ENCODE measurements at regions not wholly inside any gene's neighbourhood (a gene's known extent, or its start where the extent isn't known, plus 50 kb on each side); places are given as distances from the start of the nearest gene placed in this dataset.
"Not testable (repeated sequence)": the region's sequence is repeated elsewhere in the genome, so short reads cannot be mapped to it uniquely, and the experiment has no call there.

- Mint-ChIP-seq H3K9me3 (peaks cover 5% of the 10 kb centered on the region), H3K27ac (peak overlapping the region; percentile 14), H3K36me3 (no peaks in the 10 kb centered on the region), H3K4me1 (peaks cover 22% of the 10 kb centered on the region), H3K27me3 (ENCODE audit: low read depth) (no peaks in the 10 kb centered on the region), H3K4me3 (no peak overlapping the region)
- no peak for DNase-seq (ENCODE audit: low spot score in 2 of 2, unreplicated experiment in 2 of 2)
- TF ChIP-seq CTCF (IDR thresholded peaks at IDR 0.05; ENCODE audit: unreplicated experiment): no peak
Observed at GRCh38 chr4:156517546-156517945, 454.1 kb downstream of the PDGFC start.

- no peaks in the 10 kb centered on the region for H3K36me3 Mint-ChIP-seq
- no peaks in the 10 kb centered on the region for H3K27me3 Mint-ChIP-seq (ENCODE audit: low read depth)
- no peak for DNase-seq (ENCODE audit: low spot score in 2 of 2, unreplicated experiment in 2 of 2)
- no peak for TF ChIP-seq CTCF (IDR thresholded peaks at IDR 0.05; ENCODE audit: unreplicated experiment)
- H3K4me3 Mint-ChIP-seq: no peak overlapping the region
- H3K4me1 Mint-ChIP-seq: peaks cover 25% of the 10 kb centered on the region
- no peaks in the 10 kb centered on the region for H3K9me3 Mint-ChIP-seq
- H3K27ac Mint-ChIP-seq: no peak overlapping the region
Observed at GRCh38 chr4:156516698-156517097, 454.9 kb downstream of the PDGFC start.

GRCh38 chr4:156515295-156515694 lies 456.3 kb downstream of the PDGFC start:
- H3K4me3 Mint-ChIP-seq: no peak overlapping the region
- no peak overlapping the region for H3K27ac Mint-ChIP-seq
- H3K27me3 Mint-ChIP-seq (ENCODE audit: low read depth): no peaks in the 10 kb centered on the region
- no peaks in the 10 kb centered on the region for H3K36me3 Mint-ChIP-seq
- H3K4me1 Mint-ChIP-seq: peaks cover 19% of the 10 kb centered on the region
- no peak for DNase-seq (ENCODE audit: low spot score in 2 of 2, unreplicated experiment in 2 of 2)
- H3K9me3 Mint-ChIP-seq: peaks cover 5% of the 10 kb centered on the region
- no peak for TF ChIP-seq CTCF (IDR thresholded peaks at IDR 0.05; ENCODE audit: unreplicated experiment)

GRCh38 chr4:156512622-156513021 lies 459.0 kb downstream of the PDGFC start:
- Mint-ChIP-seq H3K27me3 (ENCODE audit: low read depth) (no peaks in the 10 kb centered on the region), H3K9me3 (peaks cover 20% of the 10 kb centered on the region), H3K4me3 (no peak overlapping the region), H3K4me1 (peaks cover 12% of the 10 kb centered on the region), H3K27ac (no peak overlapping the region), H3K36me3 (peaks cover 4% of the 10 kb centered on the region)
- DNase-seq (ENCODE audit: low spot score in 2 of 2, unreplicated experiment in 2 of 2): no peak
- no peak for TF ChIP-seq CTCF (IDR thresholded peaks at IDR 0.05; ENCODE audit: unreplicated experiment)

- Mint-ChIP-seq H3K36me3 (peaks cover 12% of the 10 kb centered on the region), H3K9me3 (peaks cover 35% of the 10 kb centered on the region)
- not testable (repeated sequence) for H3K27me3 Mint-ChIP-seq (ENCODE audit: low read depth)
Observed at GRCh38 chr4:156509921-156510320, 461.7 kb downstream of the PDGFC start.

GRCh38 chr4:156505341-156505955 lies 466.2 kb downstream of the PDGFC start:
- DNase-seq (ENCODE audit: low spot score in 2 of 2, unreplicated experiment in 2 of 2): no peak
- Mint-ChIP-seq H3K36me3 (peaks cover 12% of the 10 kb centered on the region), H3K4me3 (no peak overlapping the region), H3K27ac (no peak overlapping the region), H3K9me3 (peaks cover 40% of the 10 kb centered on the region), H3K27me3 (ENCODE audit: low read depth) (no peaks in the 10 kb centered on the region), H3K4me1 (no peaks in the 10 kb centered on the region)
- no peak for TF ChIP-seq CTCF (IDR thresholded peaks at IDR 0.05; ENCODE audit: unreplicated experiment)

More at GRCh38 chr4:156509921-156510320, 461.7 kb downstream of the PDGFC start:
- H3K27ac Mint-ChIP-seq; DNase-seq (ENCODE audit: low spot score in 2 of 2, unreplicated experiment in 2 of 2); H3K4me3 Mint-ChIP-seq; H3K4me1 Mint-ChIP-seq: not testable (repeated sequence)

Measured in mesothelial cell of epicardium (in vitro differentiated cells).